ENCODE measurements at regions not wholly inside any gene's neighbourhood (a gene's known extent, or its start where the extent isn't known, plus 50 kb on each side); places are given as distances from the start of the nearest gene placed in this dataset.
A peak's percentile ranks its signal among the peaks of the same experiment; 100 is the strongest.

DNA sequence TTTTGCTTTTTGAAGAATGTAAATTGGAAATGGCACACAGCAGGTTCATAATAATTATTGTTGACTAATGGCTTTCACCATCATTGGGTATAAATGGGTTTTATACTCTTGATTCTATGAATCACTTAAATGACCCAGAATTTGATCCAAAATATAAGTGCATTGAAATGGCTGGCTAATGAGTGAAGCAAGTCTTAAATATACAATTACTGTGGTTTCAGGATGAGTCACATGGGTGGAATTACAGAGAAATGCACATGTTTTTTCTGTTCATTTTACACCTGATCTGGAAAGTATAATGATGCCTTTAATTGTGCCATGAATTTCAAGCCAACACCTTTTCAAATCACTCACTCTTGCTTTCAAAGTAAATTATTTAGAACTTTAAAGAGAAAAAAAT is 380.8 kb upstream of the CD180 start:
- Histone ChIP-seq H3K9me3 (ENCODE audit: control insufficient read depth, low read depth, low read length) (no peaks in the 10 kb centered on the region), H3K4me1 (ENCODE audit: control insufficient read depth, extremely low read depth, insufficient read depth, low read length) (peaks cover 12% of the 10 kb centered on the region), H3K9ac (ENCODE audit: control insufficient read depth, extremely low read depth, insufficient read depth, low read length) (no peak overlapping the region), H3K4me2 (ENCODE audit: control insufficient read depth, extremely low read depth, insufficient read depth, low read depth, low read length) (no peak overlapping the region), H3K27me3 (ENCODE audit: control insufficient read depth, extremely low read depth, insufficient read depth, low read length) (no peaks in the 10 kb centered on the region), H3K27ac (ENCODE audit: control insufficient read depth, insufficient read depth, low read length) (no peak overlapping the region), H3K4me3 (ENCODE audit: control insufficient read depth in 2 of 3, extremely low read depth in 1 of 3, insufficient read depth in 2 of 3, low read depth in 1 of 3, low read length in 3 of 3) (no peak overlapping the region), H3K79me2 (ENCODE audit: control insufficient read depth, insufficient read depth, low read length) (no peaks in the 10 kb centered on the region), H4K20me1 (ENCODE audit: control insufficient read depth, extremely low read depth, insufficient read depth, low read length) (no peaks in the 10 kb centered on the region), H3K36me3 (ENCODE audit: control insufficient read depth in 2 of 2, extremely low read depth in 1 of 2, insufficient read depth in 2 of 2, low read length in 2 of 2) (no peaks in the 10 kb centered on the region), H3K9me1 (ENCODE audit: control insufficient read depth, extremely low read depth, insufficient read depth, low read length) (no peaks in the 10 kb centered on the region), H2AFZ (ENCODE audit: control insufficient read depth, low read length) (no peak overlapping the region)
- FAIRE-seq = no peak
- DNase-seq (ENCODE audit: low read depth, low spot score) = peak; percentile 7
- dilution Hi-C loops (cut with MboI; ENCODE audit: extremely low pct_ligation_motif_present, low sequenced_read_pairs) = no loop called here
- TF ChIP-seq, protein P1, sequence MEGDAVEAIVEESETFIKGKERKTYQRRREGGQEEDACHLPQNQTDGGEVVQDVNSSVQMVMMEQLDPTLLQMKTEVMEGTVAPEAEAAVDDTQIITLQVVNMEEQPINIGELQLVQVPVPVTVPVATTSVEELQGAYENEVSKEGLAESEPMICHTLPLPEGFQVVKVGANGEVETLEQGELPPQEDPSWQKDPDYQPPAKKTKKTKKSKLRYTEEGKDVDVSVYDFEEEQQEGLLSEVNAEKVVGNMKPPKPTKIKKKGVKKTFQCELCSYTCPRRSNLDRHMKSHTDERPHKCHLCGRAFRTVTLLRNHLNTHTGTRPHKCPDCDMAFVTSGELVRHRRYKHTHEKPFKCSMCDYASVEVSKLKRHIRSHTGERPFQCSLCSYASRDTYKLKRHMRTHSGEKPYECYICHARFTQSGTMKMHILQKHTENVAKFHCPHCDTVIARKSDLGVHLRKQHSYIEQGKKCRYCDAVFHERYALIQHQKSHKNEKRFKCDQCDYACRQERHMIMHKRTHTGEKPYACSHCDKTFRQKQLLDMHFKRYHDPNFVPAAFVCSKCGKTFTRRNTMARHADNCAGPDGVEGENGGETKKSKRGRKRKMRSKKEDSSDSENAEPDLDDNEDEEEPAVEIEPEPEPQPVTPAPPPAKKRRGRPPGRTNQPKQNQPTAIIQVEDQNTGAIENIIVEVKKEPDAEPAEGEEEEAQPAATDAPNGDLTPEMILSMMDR (optimal IDR thresholded peaks at IDR 0.05 in 1 of 3, IDR thresholded peaks at IDR 0.05 in 1 of 3, conservative IDR thresholded peaks at IDR 0.05 in 1 of 3; ENCODE audit: extremely low read depth in 1 of 3, insufficient read depth in 2 of 3, low read length in 3 of 3) = no peak
- TF ChIP-seq EZH2 (IDR thresholded peaks at IDR 0.05; ENCODE audit: low read length) = no peak

DNA sequence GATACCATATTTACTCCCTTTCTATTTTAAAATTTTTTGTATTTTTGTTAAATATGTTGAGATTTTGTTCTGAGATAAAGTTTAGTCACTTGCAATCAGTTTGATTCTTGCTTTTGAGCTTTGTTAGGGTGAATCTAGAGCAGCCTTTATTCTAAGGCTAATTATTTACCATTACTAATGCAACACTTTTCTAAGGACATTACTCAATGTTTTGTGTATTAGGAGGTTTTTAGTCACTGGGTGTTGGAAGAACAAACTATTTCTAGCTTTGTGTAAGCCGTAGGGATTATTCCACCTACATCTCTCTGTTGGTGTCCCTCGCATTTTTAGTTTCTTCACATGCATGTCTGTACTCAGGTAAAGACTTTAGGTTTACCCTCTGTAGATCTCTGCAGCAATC is 379.5 kb upstream of the CD180 start:
- TF ChIP-seq, protein P1 (optimal IDR thresholded peaks at IDR 0.05 in 1 of 3, IDR thresholded peaks at IDR 0.05 in 1 of 3, conservative IDR thresholded peaks at IDR 0.05 in 1 of 3; ENCODE audit: extremely low read depth in 1 of 3, insufficient read depth in 2 of 3, low read length in 3 of 3) = no peak
- no peak for TF ChIP-seq EZH2 (IDR thresholded peaks at IDR 0.05; ENCODE audit: low read length)
- FAIRE-seq (no peak), DNase-seq (ENCODE audit: low read depth, low spot score) (no peak)
- dilution Hi-C loops (cut with MboI; ENCODE audit: extremely low pct_ligation_motif_present, low sequenced_read_pairs) = no loop called here
- no peak overlapping the region for H3K27ac ChIP-seq (ENCODE audit: control insufficient read depth, insufficient read depth, low read length)
- no peak overlapping the region for H2AFZ ChIP-seq (ENCODE audit: control insufficient read depth, low read length)
- no peak overlapping the region for H3K4me2 ChIP-seq (ENCODE audit: control insufficient read depth, extremely low read depth, insufficient read depth, low read depth, low read length)
- no peaks in the 10 kb centered on the region for H3K36me3 ChIP-seq (ENCODE audit: control insufficient read depth in 2 of 2, extremely low read depth in 1 of 2, insufficient read depth in 2 of 2, low read length in 2 of 2)
- H4K20me1 ChIP-seq (ENCODE audit: control insufficient read depth, extremely low read depth, insufficient read depth, low read length) = no peaks in the 10 kb centered on the region
- H3K27me3 ChIP-seq (ENCODE audit: control insufficient read depth, extremely low read depth, insufficient read depth, low read length) = no peaks in the 10 kb centered on the region
- no peaks in the 10 kb centered on the region for H3K9me1 ChIP-seq (ENCODE audit: control insufficient read depth, extremely low read depth, insufficient read depth, low read length)
- no peak overlapping the region for H3K9ac ChIP-seq (ENCODE audit: control insufficient read depth, extremely low read depth, insufficient read depth, low read length)
- no peak overlapping the region for H3K4me3 ChIP-seq (ENCODE audit: control insufficient read depth in 2 of 3, extremely low read depth in 1 of 3, insufficient read depth in 2 of 3, low read depth in 1 of 3, low read length in 3 of 3)
- peaks cover 9% of the 10 kb centered on the region for H3K4me1 ChIP-seq (ENCODE audit: control insufficient read depth, extremely low read depth, insufficient read depth, low read length)
- H3K79me2 ChIP-seq (ENCODE audit: control insufficient read depth, insufficient read depth, low read length) = no peaks in the 10 kb centered on the region
- no peaks in the 10 kb centered on the region for H3K9me3 ChIP-seq (ENCODE audit: control insufficient read depth, low read depth, low read length)
